Fibroblast of the conjunctiva (primary cell): ENCODE measurements at regions not wholly inside any gene's neighbourhood (a gene's known extent, or its start where the extent isn't known, plus 50 kb on each side); places are given as distances from the start of the nearest gene placed in this dataset.

Experiments
- DNase-seq: peaks from one replicate; pipeline ENCODE4 v3.0.0-alpha.2; 2010; ENCODE audit warnings: low read depth

DNA sequence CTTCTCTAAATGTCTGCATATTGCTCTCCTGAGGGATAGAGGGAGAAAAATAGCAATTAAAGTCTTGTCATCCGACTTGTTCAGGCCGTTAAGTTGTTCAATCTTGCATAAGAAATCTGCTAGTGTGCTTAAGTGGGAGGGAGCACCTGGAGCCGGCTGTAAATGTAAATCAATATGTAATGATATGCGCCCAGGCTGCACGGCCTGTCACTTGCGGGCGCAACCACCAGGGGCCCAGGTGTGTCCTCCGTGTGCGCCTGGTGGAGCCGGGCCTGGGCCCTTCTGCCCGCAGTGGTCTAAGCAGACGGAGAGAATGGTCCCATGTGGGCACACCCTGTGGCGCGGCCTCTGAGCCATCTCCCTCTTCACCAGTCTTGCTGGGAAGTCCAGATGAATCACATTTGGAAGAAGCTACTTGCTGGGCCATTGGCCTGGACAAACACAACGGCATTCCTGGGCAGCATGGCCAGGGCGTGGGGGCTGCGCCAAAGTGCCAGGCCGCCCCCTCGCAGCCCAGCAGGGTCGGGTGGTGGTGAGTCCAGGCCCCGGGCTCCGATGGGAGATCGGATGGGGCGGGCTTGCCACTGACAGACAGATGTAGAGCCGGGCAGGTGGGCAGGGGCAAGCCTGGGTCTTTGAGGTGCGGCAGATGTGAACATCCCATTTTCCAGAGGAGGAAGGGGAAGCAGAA, 193.3 kb upstream of the C14orf180 start:
- no peak for DNase-seq

DNA sequence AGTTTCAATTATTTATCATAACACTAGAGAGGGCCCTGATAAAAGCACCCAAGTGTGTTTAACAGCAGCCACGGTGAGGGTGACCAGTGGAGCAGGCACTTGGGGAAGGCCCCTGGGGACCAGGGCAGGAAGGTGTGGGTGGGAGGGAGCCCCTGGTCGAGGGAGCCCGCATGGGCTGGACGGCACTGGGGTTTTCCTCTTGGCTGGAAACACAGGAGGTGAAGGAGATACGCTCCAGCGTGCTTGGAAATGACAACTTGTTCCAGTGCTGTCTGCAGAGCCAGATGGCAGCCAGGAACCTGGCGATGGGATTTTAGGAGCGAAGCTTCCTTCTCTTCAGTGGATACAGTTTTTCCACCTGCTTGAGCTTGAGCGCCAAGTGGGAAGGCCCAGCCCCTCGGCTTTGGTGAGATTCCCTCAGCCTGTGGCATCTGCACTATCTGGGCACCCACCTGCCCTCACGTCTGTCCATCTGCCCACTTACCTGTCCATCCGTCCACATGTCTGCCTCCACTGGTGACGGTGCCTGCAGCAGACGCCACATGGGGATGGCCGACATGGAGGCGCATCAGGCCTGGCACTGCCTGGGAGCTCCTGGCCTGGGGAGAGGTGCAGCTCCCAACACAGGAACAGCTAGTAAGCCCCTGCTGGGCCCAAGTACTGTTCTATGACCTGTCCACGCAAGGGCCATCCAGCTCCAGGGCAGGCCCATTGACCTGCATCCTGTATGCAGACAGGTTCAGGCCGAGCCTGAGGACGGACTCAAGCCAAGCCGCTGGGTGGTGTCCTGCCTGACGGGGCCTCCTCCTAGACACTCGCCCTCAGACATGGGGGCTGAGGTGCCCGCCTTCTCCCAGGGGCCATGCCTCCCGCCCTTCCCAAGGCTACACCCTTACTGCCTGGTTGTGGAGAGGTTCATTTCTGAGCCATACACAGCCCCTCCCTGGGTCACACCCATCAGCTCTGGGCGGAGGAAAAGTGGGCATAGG, 192.2 kb upstream of the C14orf180 start:
- no peak for DNase-seq

DNA sequence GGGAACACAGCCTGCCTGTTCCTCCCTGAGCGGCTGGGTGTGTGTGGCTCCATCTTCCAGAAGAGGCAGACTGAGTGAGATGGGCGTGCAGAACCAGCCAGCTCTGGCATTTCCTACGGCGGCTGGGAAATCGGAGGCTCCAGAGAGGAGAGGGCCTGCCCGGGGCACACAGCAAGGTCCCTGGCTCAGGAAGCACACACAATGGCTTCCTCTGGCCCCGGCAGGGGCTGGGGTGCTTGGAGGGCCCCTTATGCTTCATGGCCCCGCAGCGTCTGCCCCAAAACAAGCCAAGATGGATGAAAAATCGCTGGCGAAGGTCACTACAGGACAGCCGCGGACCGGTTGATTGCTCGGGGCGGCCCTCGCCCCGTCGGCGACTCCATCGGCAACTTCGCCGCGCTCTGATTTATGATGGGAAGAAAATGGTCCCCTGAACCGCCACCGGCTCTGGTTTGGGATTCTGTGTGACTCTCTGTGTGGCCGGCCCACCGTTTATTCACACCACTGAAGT, 191.5 kb upstream of the C14orf180 start:
- no peak for DNase-seq

DNA sequence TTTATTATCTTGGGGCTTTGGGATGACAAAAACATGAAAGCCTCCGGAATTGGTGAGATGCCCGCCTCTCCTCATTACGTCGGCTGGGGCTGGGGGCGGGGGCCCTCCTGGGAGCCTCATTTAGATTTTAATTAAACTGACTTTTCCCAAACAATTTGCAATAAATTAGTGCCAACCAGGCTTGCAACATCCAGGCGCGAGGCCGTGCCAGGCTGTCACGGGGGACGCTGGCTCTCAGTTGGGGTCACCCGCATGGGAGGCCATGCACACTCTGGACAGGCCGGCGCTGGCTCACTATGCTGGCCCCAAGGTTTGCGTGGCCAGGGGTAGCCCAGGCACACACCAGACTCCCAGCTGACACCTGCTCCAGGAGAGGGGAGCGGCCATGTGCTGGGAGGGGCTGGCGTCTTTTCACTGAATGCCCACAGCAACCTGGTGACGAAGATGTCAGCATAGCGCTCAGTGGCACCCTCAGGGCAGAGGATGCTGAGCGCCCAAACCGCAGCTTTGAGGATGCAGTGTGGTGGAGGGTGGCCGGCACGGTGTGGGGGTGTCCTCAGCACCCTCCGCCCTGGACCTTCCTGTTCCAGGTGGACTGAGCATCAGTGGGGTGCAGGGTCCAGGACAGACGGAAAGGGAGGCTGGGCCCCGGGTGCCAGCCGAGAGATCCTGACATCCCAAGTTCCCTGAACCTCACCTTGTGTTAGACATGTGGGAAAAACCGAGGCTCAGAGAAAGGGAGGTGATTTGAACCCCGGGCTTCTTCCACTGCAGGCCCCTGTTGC, 190.8 kb upstream of the C14orf180 start:
- no peak for DNase-seq

DNA sequence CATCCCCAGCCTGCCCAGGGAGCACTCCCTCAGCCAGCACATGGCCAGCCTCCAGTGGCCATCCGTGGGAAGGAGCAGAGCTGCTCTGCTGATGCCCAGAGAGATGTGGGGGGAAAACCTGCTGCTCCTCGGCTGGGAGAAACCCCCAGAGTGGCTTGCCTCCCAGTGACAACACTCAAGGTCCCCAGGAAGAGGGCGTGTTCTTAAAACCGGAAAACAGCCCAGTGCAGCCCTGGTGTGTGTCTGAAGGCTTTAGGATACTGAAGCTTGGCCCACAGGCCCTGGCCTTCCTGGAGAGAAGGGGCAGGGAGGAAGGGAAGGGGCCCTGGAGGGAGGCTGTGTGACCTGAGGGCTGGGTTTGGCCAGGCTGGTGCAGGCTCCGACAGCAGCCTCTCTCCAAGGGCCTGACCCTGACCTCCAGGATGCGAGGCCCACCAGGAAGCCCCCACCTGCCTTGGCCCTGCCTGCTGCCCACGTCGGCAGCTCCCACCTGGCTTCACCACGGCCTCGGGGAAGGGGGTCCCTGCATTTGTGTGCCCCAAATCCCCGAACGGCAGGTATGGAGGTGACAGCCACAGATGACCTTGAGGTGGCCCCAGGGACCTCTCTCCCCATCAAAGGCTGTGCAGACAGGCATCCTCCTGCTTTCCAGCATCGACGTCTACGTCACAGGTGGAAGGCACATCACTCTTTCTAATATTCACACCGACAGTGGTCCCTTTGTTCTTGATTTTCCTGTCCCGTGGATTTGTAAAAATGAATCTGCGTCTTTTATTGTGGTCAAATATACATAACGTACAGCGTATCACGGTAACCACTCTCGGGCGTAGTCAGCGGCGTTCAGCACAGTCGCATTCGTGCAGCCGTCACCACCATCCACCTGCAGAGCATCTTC, 190.0 kb upstream of the C14orf180 start:
- DNase-seq, result no peak

DNA sequence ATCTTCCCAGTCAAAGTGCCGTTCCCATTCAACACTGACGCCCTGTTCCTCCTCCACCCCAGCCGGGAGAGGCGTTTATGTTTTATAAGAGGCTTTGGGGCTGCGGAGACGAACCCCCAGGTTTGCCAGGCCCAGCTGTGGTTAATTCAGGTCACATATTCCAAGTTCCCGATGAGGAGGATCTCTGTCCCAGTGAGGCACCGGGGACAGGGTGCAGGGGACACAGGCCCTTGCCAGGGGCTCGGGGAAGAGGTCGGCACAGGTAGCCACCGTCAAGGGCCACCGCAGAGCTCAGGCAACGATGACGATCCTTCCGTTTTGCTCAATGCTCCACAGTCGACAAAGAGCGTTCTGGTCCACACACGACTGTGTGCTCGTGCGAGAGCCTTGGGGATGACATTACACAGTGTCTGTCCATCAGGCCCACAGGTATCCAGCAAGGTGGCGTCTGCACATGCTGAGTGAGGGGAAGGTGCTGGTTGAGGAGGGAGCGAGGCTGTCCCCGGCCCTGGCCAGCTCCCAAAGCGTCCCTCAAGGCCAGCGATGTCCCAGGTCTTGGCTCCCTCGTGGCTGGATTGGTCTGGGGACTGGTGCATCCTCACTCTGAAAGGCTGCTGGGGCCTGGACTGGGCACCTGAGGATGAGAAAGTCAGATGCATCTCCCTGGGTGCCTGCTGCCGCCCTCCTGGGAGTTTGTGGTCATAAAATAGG, 189.2 kb upstream of the C14orf180 start:
- no peak for DNase-seq

DNA sequence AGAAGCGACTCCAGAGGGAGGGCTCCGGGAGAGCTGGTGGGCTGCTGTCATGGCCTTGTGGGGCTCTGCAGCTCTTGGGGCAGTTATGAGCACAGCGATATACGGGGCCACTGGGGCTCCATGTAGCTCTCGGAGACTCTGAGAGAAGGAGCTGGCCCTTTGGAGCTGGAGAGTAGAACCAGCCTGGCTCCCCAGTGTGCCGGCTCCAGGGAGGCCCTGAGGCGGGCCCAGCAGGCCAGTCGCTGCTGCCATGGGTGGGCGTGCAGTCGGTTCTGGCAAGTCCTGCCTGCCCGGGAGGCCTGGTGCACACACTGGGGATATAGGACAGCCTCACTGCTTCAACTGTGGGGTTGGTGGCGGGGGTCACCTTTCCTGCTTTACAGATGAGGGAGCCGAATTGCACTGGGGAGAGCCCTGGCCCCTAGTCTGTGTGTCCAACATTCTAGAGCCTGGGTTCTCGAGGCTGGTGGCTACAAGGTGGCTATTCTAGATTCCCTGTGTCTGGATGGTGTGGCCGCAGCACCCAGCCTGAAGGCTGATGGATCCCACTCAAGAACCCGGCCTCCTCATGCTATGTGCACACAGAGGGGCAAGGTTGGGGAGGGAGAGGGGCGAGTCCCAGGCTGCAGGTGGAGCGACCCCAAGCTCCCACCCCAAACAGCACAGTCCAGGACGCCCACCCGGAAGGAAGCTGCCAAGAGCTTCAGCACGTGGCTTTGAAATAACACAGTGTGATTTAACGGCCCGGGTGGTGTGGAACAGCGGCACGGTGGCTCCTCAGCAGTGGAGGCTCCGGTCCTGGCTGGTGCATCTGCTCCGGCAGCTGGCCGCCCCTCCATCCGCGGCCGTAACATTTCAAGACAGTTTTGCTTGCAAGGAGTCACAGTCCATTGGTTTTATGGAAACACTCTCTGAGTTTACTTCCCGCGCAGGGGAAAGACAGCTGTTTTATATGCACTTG, 188.3 kb upstream of the C14orf180 start:
- no peak for DNase-seq

DNA sequence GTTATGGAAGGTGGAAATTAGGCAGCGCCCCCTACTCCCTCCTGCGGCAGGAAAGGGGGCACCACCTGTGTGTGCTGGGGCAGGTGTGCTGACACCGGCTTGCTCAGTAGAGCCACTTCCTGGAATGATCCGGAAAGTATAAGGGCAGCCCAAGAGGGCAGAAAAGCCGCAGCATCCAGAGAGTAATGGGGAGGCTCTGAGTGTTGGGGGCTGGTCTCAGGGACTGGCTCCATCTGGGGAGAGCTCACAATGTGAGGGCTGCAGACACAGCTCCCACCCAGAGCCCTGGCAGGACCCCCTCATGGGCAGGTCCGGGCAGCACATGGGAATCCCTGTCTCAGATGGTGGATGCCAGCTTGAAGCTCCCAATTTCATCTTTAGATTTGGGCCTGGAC, 187.6 kb upstream of the C14orf180 start:
- DNase-seq, result no peak

DNA sequence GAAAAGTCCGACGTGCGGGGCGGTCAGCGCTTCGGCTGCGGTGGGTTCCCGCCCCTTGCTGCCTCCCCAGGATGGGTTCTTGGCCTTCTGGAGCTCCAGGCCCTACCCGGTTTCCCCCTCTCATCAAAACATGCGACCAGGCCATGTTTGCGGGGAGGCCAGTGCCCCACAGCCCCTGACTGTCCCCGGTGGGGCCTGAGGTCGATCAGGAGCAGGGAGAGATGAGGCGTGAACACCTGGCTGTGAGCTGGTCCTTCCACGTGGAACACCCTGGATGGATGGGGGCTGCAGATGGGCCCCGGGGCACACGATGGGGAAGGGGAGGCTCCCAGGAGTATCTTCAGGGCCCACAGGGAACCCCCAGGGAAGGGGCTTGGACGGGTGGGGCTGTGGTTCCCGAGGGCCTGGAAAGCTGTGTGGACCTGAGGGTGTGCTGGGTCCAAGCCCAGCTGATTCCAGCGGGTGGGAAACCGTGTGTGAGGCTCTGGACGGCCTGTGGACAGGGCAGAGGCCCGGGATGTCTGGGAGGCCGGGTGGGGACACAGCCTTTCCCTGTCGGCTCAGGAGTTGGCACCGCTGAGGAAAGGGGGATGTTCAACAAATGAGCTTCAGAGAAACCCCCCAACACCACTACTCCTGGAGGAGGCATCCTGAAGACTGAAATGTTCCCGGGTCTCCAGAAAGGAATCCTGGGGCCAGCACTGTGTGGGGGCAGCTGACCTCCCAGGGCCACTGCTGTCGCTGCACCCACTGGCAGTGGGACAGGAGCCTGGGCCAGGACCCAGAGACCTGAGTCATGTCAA, 187.0 kb upstream of the C14orf180 start:
- DNase-seq, result no peak

DNA sequence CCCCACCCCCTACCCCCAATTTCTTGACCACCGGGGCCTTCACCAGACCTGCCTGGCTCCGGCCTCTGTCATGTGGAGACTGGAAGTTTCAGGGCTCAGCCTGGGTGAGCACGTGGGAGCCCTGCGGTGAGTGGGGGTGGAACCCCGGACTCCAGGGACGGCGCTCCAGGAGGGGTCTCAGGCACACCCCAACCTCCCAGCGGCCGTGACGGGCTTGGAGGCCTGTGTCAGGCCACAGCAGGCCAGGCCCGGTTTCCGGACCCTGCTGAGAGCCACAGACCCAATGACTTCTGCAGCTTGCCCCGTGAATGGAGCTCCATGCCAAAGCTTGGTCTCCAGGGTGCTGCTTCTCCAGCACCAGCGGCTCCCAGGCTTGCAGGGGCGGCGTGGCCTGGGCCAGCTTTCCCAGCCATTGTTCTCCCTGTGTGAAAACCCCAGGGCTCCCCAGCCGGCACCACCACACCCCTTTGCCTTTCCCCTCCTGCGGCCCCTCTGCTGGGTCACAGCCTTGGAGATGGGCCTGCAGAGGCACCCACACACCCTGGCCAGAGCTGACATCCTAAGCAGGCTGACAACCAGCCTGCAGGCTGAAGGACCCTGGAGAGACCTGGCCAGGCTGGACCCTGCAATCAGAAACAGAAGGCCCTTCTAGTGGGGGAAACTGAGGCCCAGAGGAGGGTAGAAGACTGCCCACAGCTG, 186.2 kb upstream of the C14orf180 start:
- no peak for DNase-seq

DNA sequence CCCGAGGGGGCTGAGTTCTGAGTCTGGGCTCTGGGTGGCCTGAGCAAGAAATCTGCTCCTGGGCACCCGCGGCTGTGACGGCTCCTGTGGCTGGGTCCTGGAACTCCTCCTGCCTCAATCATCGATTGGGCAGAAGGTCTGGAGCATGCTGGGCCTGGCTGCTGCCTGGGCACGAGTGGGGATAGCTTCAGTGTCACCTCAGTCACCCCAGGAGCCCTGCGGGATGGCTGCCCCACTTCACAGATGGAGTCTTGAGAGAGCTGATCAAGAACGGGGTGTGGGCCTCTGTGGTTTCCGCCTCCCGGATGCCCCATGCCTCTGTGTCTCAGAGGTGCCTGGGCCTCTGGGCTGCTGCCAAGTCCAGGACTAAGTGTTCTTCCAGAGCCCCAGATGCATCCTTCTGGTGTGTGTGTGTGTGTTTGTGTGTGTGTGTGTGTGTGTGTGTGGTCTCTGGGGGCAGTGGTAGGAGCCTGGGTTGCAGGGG, 185.6 kb upstream of the C14orf180 start:
- DNase-seq, result no peak

DNA sequence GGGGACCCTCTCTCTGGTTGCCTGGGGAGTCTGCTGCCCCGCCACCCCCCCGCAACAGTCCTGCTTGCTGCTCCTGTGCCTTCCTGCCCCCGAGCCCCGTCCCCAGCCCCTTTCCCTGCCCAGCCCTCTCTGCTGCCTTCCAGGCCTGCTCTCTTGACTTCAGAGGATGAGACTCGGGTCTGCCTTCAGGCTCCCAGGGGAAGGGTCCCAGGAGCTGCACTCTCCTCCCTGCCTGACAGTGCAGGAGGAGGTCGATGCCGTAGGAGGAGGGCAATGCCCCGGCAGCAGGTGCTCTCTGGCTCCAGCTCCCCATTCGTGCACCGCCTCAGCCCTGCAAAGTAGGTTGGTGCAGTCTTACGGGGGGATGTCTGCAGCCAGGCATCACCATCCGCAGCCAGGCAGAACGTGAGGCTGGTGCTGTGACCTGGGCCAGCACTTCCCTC, 185.1 kb upstream of the C14orf180 start:
- no peak for DNase-seq

DNA sequence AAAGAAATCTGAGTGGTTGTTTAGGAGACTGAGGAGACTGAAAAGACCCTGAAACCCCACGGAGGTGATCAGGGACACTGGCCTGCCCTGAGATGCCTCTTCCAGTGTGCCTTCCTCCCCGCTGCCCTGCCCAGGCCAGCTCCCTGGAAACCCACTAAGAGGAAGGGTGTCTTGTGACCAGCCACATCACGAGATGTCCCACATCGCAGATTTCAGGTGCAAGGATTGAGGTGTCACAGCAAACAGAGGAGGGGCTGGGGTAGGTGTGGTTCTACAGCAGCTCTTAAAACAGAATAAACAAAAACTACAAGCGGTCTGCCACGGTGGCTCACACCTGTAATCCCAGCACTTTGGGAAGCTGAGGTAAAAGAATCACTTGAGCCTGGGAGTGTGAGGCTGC, 184.3 kb upstream of the C14orf180 start:
- DNase-seq, result no peak

DNA sequence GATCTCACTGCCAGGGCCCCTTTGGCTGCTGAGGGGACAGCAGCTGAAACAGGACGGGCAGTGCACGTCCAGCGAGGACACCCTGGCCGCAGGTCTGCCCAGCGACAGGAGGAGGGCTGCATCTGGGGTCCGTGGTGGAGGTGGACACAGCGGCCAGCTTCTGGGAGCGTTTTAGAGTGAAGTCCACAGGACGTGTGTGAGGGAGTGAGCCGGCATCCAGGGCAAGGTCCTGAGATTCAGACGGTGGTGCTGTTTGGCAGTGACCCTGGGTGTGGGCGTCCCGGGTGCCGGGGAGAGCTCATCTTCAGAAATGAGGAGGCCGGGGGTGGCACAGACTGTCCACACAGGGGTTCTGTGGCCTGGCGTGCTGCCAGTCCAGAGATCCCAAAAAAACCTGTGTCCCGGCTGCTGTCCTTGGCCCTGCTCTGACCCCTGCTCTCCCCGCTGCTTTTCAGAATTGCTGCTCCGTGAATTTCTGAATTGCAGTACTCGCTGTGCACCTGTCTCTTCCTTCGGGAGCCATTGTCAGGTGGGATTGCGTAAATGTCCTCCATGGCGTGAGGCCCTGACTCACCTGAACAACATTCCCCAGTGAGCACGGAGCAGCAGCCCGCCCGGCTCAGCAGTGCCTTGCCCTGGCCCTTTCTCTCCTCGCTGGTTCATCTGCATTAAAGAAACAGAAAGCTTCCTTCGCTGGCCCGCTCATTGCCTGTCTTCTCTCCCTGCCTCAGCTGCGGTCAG, 183.5 kb upstream of the C14orf180 start:
- DNase-seq, result no peak

DNA sequence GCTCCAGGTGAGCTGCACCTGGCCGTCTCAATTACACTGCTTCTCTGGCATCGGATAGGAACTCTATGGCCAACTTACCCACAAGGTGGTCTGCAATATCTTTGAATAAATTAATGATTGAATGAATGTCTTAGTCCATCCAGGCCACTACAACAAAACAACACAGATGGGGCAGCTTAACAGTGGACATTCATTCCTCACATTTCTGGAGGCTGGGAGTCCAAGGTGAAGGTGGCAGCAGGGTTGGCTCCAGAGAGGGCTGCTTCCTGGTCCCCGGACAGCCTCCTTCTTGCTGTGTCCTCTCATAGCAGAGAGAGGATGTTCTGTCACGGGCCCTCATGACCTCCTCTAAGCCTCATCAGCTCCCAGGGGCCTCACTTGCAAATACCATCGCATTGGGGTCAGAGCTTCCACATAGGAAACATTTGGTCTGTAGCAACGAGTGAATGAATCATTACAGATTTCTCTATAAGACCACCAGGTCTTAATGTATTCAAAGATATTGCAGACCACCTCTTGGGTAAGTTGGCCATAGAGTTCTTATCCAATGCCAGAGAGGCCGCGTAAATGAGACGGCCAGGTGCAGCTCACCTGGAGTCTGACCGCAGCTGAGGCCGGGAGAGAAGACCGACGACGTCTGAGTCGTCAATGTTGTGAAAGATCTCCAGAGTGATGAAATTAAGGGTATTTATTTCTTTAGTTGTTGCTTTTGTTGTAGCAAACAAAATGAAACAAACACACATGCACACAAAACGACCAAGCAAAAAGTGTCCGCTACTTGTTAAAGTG, 182.7 kb upstream of the C14orf180 start:
- no peak for DNase-seq

DNA sequence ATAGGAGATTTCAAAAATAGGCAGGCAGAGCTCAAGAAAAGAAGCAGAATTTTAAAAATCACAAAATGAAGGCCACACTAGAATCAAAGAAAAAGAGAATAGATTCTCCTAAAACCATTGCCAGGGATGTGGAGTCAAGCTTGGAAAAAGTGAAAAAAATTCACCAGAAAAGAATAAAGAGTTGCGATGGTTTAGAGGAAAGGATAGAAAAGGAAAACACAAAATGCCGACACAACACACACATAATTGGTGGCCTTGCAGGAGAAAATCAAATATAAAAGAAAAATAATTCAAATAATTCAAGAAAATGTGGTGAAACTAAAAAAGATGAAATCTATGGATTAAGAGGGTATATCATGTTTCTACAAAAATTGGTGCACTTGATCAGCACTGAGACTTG, 181.6 kb upstream of the C14orf180 start:
- DNase-seq, result no peak
